Activated T-cell treated with anti-CD3 and anti-CD28 coated beads, Interleukin-2, amount 50 U/mL, for 72 hours (primary cell): ENCODE measurements at regions not wholly inside any gene's neighbourhood (a gene's known extent, or its start where the extent isn't known, plus 50 kb on each side); places are given as distances from the start of the nearest gene placed in this dataset.

Experiments
- ATAC-seq, 2 donors: fragments of 150-1000 bp; cut with Tn5 transposase; replicated peaks in 1 of 2; 2 replicates each; pipeline ENCODE4 v1.10.0; 2021; ENCODE audit warnings: moderate library complexity in 2 of 2, mild to moderate bottlenecking in 1 of 2
- DNase-seq, 2 donors: peaks; one replicate each; pipeline ENCODE4 v3.0.0; 2021 to 2022; ENCODE audit warnings: mixed read lengths in 1 of 2
- H3K27ac Mint-ChIP-seq: one replicate; pipeline ENCODE4 v1.8.0; 2022; ENCODE audit warnings: mild to moderate bottlenecking, moderate library complexity, mixed read lengths
- H3K27me3 Mint-ChIP-seq: one replicate; pipeline ENCODE4 v1.8.0; 2022; ENCODE audit warnings: low read depth, mixed read lengths
- H3K36me3 Mint-ChIP-seq, 2 donors: one replicate each; pipeline ENCODE4 v1.8.0; 2022; ENCODE audit warnings: mixed read lengths in 2 of 2, mild to moderate bottlenecking in 1 of 2; ENCODE audit not compliant: insufficient read depth in 2 of 2
- H3K4me1 Mint-ChIP-seq: one replicate; pipeline ENCODE4 v1.8.0; 2022; ENCODE audit warnings: low read depth, mixed read lengths
- H3K4me3 Mint-ChIP-seq, 2 donors: one replicate each; pipeline ENCODE4 v1.8.0; 2022; ENCODE audit warnings: mild to moderate bottlenecking in 2 of 2, mixed read lengths in 2 of 2, moderate library complexity in 2 of 2
- H3K9me3 Mint-ChIP-seq, 2 donors: one replicate each; pipeline ENCODE4 v1.8.0; 2022; ENCODE audit warnings: mixed read lengths in 2 of 2

GRCh38 chr10:130726996-130727725 is 584.4 kb downstream of the TCERG1L start:
- Mint-ChIP-seq H3K27me3 (no peaks in the 10 kb centered on the region), H3K27ac (no peak overlapping the region), H3K9me3 (no peaks in the 10 kb centered on the region), H3K4me1 (no peaks in the 10 kb centered on the region), H3K4me3 (no peak overlapping the region), H3K36me3 (no peaks in the 10 kb centered on the region)
- no peak for ATAC-seq
- no peak for DNase-seq

GRCh38 chr10:130727766-130728490 is 583.6 kb downstream of the TCERG1L start:
- H3K4me3 Mint-ChIP-seq: no peak overlapping the region

GRCh38 chr10:130728531-130729215 is 582.8 kb downstream of the TCERG1L start:
- Mint-ChIP-seq H3K27ac (no peak overlapping the region), H3K36me3 (no peaks in the 10 kb centered on the region), H3K9me3 (no peaks in the 10 kb centered on the region), H3K27me3 (no peaks in the 10 kb centered on the region), H3K4me1 (no peaks in the 10 kb centered on the region), H3K4me3 (no peak overlapping the region)
- no peak for DNase-seq
- no peak for ATAC-seq

More at GRCh38 chr10:130727766-130728490, 583.6 kb downstream of the TCERG1L start:
- ATAC-seq: no peak
- H3K27ac Mint-ChIP-seq: no peak overlapping the region
- H3K27me3 Mint-ChIP-seq: no peaks in the 10 kb centered on the region
- no peaks in the 10 kb centered on the region for H3K4me1 Mint-ChIP-seq
- H3K36me3 Mint-ChIP-seq: no peaks in the 10 kb centered on the region
- no peaks in the 10 kb centered on the region for H3K9me3 Mint-ChIP-seq
- DNase-seq: no peak

GRCh38 chr10:130729876-130730275 is 581.6 kb downstream of the TCERG1L start:
- Mint-ChIP-seq H3K9me3 (no peaks in the 10 kb centered on the region), H3K4me1 (no peaks in the 10 kb centered on the region), H3K36me3 (no peaks in the 10 kb centered on the region), H3K4me3 (no peak overlapping the region), H3K27me3 (no peaks in the 10 kb centered on the region), H3K27ac (no peak overlapping the region)
- no peak for ATAC-seq
- no peak for DNase-seq

- no peak for ATAC-seq
- Mint-ChIP-seq H3K4me3 (no peak overlapping the region), H3K36me3 (no peaks in the 10 kb centered on the region), H3K27me3 (no peaks in the 10 kb centered on the region), H3K9me3 (peaks cover 4 to 5% of the 10 kb centered on the region in 2 donors), H3K4me1 (no peaks in the 10 kb centered on the region), H3K27ac (no peak overlapping the region)
- DNase-seq: no peak
Observed at GRCh38 chr10:130737186-130737585, 574.3 kb downstream of the TCERG1L start.

GRCh38 chr10:130737621-130738020 is 573.9 kb downstream of the TCERG1L start:
- no peaks in the 10 kb centered on the region for H3K4me1 Mint-ChIP-seq
- H3K27me3 Mint-ChIP-seq: no peaks in the 10 kb centered on the region
- H3K4me3 Mint-ChIP-seq: no peak overlapping the region
- no peak overlapping the region for H3K27ac Mint-ChIP-seq
- no peaks in the 10 kb centered on the region for H3K36me3 Mint-ChIP-seq
- H3K9me3 Mint-ChIP-seq: peaks cover 4 to 5% of the 10 kb centered on the region in 2 donors
- DNase-seq (no peak), ATAC-seq (no peak)

GRCh38 chr10:130739016-130739756 is 572.3 kb downstream of the TCERG1L start:
- Mint-ChIP-seq H3K4me3 (no peak overlapping the region), H3K4me1 (no peaks in the 10 kb centered on the region), H3K9me3 (peaks cover 4 to 5% of the 10 kb centered on the region in 2 donors), H3K27me3 (no peaks in the 10 kb centered on the region), H3K27ac (no peak overlapping the region), H3K36me3 (no peaks in the 10 kb centered on the region)
- no peak for DNase-seq
- no peak for ATAC-seq

GRCh38 chr10:130739757-130740145 is 571.8 kb downstream of the TCERG1L start:
- H3K9me3 Mint-ChIP-seq: peaks cover 4 to 5% of the 10 kb centered on the region in 2 donors
- DNase-seq (no peak), ATAC-seq (no peak)
- H3K27ac Mint-ChIP-seq: no peak overlapping the region
- H3K27me3 Mint-ChIP-seq: no peaks in the 10 kb centered on the region
- no peak overlapping the region for H3K4me3 Mint-ChIP-seq
- no peaks in the 10 kb centered on the region for H3K36me3 Mint-ChIP-seq
- H3K4me1 Mint-ChIP-seq: no peaks in the 10 kb centered on the region

GRCh38 chr10:130740166-130740565 is 571.4 kb downstream of the TCERG1L start:
- Mint-ChIP-seq H3K36me3 (no peaks in the 10 kb centered on the region), H3K9me3 (peaks cover 4 to 5% of the 10 kb centered on the region in 2 donors), H3K4me1 (no peaks in the 10 kb centered on the region), H3K27ac (no peak overlapping the region), H3K4me3 (no peak overlapping the region), H3K27me3 (no peaks in the 10 kb centered on the region)
- DNase-seq: no peak
- ATAC-seq: no peak

- no peak overlapping the region for H3K4me3 Mint-ChIP-seq
- ATAC-seq (no peak), DNase-seq (no peak)
- no peaks in the 10 kb centered on the region for H3K27me3 Mint-ChIP-seq
- no peaks in the 10 kb centered on the region for H3K4me1 Mint-ChIP-seq
- no peak overlapping the region for H3K27ac Mint-ChIP-seq
- peaks cover 0 to 3% of the 10 kb centered on the region in 2 donors for H3K9me3 Mint-ChIP-seq
- H3K36me3 Mint-ChIP-seq: no peaks in the 10 kb centered on the region
Observed at GRCh38 chr10:130740915-130741750, 570.4 kb downstream of the TCERG1L start.

GRCh38 chr10:130741901-130742855 is 569.3 kb downstream of the TCERG1L start:
- Mint-ChIP-seq H3K27ac (no peak overlapping the region), H3K9me3 (peaks cover 0 to 3% of the 10 kb centered on the region in 2 donors), H3K4me3 (no peak overlapping the region), H3K36me3 (no peaks in the 10 kb centered on the region), H3K4me1 (no peaks in the 10 kb centered on the region), H3K27me3 (no peaks in the 10 kb centered on the region)
- ATAC-seq (no peak), DNase-seq (no peak)
